Spleen (tissue), 7 donors: ENCODE measurements at regions not wholly inside any gene's neighbourhood (a gene's known extent, or its start where the extent isn't known, plus 50 kb on each side); places are given as distances from the start of the nearest gene placed in this dataset.

Source experiments
- CTCF ChIP-seq, 11 experiments: fragments of 200-600 bp in 7 of 11; fragments of 450-650 bp in 4 of 11; sonication (generic) in 4 of 11; IDR thresholded peaks in 8 of 11; conservative IDR thresholded peaks in 3 of 11; 1 replicate in 7 of 11; 2 replicates in 4 of 11; pipeline versions ENCODE4 v1.4.0 to v1.8.0; 2016 to 2021; ENCODE audit warnings: antibody characterized with exemption in 11 of 11, inconsistent platforms in 4 of 11, mild to moderate bottlenecking in 1 of 11
- POLR2A ChIP-seq, 3 donors: fragments of 450-650 bp; IDR thresholded peaks; one replicate each; pipeline ENCODE4 v1.5.1; 2017; ENCODE audit warnings: antibody characterized with exemption in 3 of 3, mild to moderate bottlenecking in 1 of 3
- POLR2AphosphoS5 ChIP-seq, 3 donors: sonication (generic); formaldehyde crosslinking; IDR thresholded peaks; one replicate each; pipeline ENCODE4 v1.5.1; 2017; ENCODE audit warnings: antibody characterized with exemption in 3 of 3
- donor health status: DM: no; HTN: no; CAD: no; lungs with moderate emphysema.
- donor health status: DM: no; HTN: no; CAD: no.
- donor health status: DM: no; HTN: no; CAD: no.

- TF ChIP-seq CTCF (IDR thresholded peaks at IDR 0.05 in 8 of 11, conservative IDR thresholded peaks at IDR 0.05 in 3 of 11): no peak
- TF ChIP-seq POLR2A (IDR thresholded peaks at IDR 0.05): no peak
- no peak for TF ChIP-seq POLR2AphosphoS5 (IDR thresholded peaks at IDR 0.05)
These were observed 197.9 kb downstream of the OTOR start for GRCh38 chr20:16946097-16946496.
